Choroid plexus epithelial cell (primary cell): ENCODE measurements at regions not wholly inside any gene's neighbourhood (a gene's known extent, or its start where the extent isn't known, plus 50 kb on each side); places are given as distances from the start of the nearest gene placed in this dataset.

Experiments
- DNase-seq: peaks from one replicate; pipeline ENCODE4 v3.0.0-alpha.2; 2010; ENCODE audit warnings: low read depth
- H3K4me3 ChIP-seq: 2 replicates; pipeline ENCODE4 v1.5.1; 2011; ENCODE audit warnings: low read depth, mild to moderate bottlenecking, control low read depth, low read length, moderate library complexity
- CTCF ChIP-seq: conservative IDR thresholded peaks from 2 replicates; pipeline ENCODE4 v1.5.1; 2011; ENCODE audit warnings: low read depth, mild to moderate bottlenecking, control low read depth, inconsistent platforms, low read length, moderate library complexity

GRCh38 chr2:15782009-15782751 lies 158.2 kb upstream of the MYCN start:
- H3K4me3 ChIP-seq = no peak overlapping the region
- TF ChIP-seq CTCF = no peak
- no peak for DNase-seq

GRCh38 chr2:15782769-15783294 lies 157.5 kb upstream of the MYCN start:
- TF ChIP-seq CTCF = no peak

DNA sequence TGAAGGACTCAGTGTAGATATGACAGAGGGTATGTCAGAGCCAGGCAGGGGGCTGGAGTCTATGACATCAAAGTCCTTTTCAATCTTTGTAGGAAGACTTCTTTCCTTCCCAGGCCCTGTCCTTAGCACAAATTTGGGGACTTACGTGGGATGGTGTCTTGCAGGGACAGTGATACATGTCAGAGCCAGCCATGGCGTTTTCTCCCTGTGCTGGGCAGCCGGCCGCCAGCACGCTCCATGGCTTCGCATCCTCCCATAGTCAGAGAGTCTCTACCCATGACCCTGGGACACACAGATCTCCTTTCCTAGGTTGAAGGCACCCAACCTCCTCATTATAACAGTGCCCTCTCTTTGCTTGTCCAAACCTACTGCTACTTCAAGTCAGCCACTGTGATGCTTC lies 156.9 kb upstream of the MYCN start:
- TF ChIP-seq CTCF = no peak
- H3K4me3 ChIP-seq = no peak overlapping the region
- no peak for DNase-seq

More at GRCh38 chr2:15782769-15783294, 157.5 kb upstream of the MYCN start:
- no peak overlapping the region for H3K4me3 ChIP-seq
- DNase-seq = no peak

- no peak for DNase-seq
- no peak for TF ChIP-seq CTCF
- H3K4me3 ChIP-seq = no peak overlapping the region
These were observed 156.1 kb upstream of the MYCN start for GRCh38 chr2:15784106-15784885.

- no peak for TF ChIP-seq CTCF
- H3K4me3 ChIP-seq = no peak overlapping the region
- DNase-seq = no peak
These were observed 155.2 kb upstream of the MYCN start for GRCh38 chr2:15784886-15785801.

DNA sequence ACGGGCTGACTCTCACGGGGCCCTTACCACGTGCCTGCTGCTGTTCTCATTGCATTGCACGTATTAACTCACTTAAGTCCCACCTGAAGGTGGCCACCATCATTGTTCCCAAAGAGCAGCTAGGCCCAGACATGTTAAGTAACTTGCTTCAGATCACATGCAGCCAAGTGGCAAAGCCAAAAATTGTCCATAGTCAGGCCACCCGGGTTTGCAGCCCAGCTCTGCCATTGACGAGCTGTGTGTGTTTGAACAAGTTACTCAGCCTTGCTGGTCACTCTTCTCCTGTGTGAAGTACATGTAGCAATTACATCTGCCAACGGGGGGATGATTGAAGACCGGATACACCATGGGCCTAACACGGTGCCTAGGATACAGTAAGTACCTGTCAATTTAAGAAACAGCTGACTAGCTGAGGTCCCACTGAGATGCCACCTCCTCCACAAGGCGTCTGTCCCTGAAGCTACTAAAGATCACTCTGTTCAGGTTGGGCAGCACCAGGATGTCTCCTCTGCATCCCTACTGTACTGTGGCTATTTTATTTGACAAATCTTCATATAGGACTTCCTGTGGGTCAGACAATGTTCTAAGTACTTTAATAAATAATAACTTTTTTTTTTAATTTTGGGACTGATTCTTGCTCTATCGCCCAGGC lies 154.2 kb upstream of the MYCN start:
- no peak overlapping the region for H3K4me3 ChIP-seq
- TF ChIP-seq CTCF = no peak
- no peak for DNase-seq
